Gastroesophageal sphincter (tissue), 4 donors: ENCODE measurements at regions not wholly inside any gene's neighbourhood (a gene's known extent, or its start where the extent isn't known, plus 50 kb on each side); places are given as distances from the start of the nearest gene placed in this dataset.

ENCODE experiments used
- ATAC-seq: fragments of 150-250 bp; one replicate; pipeline ENCODE4 v1.9.1; 2016; ENCODE audit warnings: mild to moderate bottlenecking, moderate library complexity
- H3K27ac ChIP-seq, 4 donors: fragments of 200-600 bp; sonication (generic) in 3 of 4; 1 replicate in 3 of 4; 2 replicates in 1 of 4; pipeline ENCODE4 v1.5.1; 2016 to 2019
- H3K27me3 ChIP-seq: fragments of 200-600 bp; sonication (generic); one replicate; pipeline ENCODE4 v1.5.1; 2019
- H3K36me3 ChIP-seq, 2 donors: fragments of 200-600 bp; sonication (generic); one replicate each; pipeline ENCODE4 v1.5.1; 2019; ENCODE audit warnings: control low read depth in 1 of 2
- H3K4me1 ChIP-seq, 3 donors: fragments of 200-600 bp; sonication (generic); 1 replicate in 2 of 3; 2 replicates in 1 of 3; pipeline ENCODE4 v1.5.1; 2016 to 2019; ENCODE audit warnings: control low read depth in 2 of 3
- H3K4me3 ChIP-seq, 2 donors: fragments of 200-600 bp; sonication (generic); one replicate each; pipeline ENCODE4 v1.5.1; 2019; ENCODE audit warnings: mild to moderate bottlenecking in 1 of 2, moderate library complexity in 1 of 2
- H3K9me3 ChIP-seq, 3 donors: fragments of 200-600 bp; sonication (generic); one replicate each; pipeline ENCODE4 v1.5.1; 2017 to 2019; ENCODE audit warnings: control low read depth in 2 of 3
- EP300 ChIP-seq: sonication (generic); formaldehyde crosslinking; IDR thresholded peaks from one replicate; pipeline ENCODE4 v1.6.1; 2017; ENCODE audit warnings: antibody characterized with exemption, mild to moderate bottlenecking
- POLR2A ChIP-seq, 2 donors: fragments of 450-650 bp; IDR thresholded peaks; one replicate each; pipeline ENCODE4 v1.6.1; 2017; ENCODE audit warnings: antibody characterized with exemption in 2 of 2, mild to moderate bottlenecking in 2 of 2, moderate library complexity in 1 of 2
- POLR2AphosphoS5 ChIP-seq: sonication (generic); formaldehyde crosslinking; IDR thresholded peaks from one replicate; pipeline ENCODE4 v1.6.1; 2017; ENCODE audit warnings: antibody characterized with exemption
- WGBS, 2 donors: methylation state at CpG; one replicate each; pipeline ENCODE4 v1.1.5; 2018; ENCODE audit warnings: low coverage in 1 of 2; 5-methylcytosine and 5-hydroxymethylcytosine counted together
- TF ChIP-seq, protein P1 (sequence below), 4 experiments: fragments of 200-600 bp in 2 of 4; fragments of 450-650 bp in 2 of 4; sonication (generic) in 1 of 4; IDR thresholded peaks; one replicate each; pipeline ENCODE4 v1.5.1; 2017 to 2019; ENCODE audit warnings: antibody characterized with exemption in 4 of 4, mild to moderate bottlenecking in 2 of 4, moderate library complexity in 2 of 4

DNA sequence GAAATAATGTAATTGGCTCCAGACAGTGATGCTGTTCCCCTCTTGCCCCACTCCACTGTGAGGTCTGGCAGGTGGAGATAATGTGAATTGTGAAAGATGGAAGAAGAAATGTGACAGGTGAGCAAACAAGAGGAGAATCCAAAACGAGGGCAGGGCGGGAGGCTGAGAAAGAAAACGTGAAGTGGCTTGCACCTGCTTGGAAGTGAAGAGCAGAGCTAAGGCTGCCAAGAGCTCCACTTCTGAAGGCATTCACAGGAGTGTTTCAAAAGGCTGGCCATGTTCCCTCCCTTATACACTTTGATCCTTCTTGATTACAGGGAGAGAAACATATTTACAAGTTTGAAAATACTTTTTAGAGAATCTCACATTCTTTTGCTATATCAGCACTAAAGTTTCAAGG lies 359.4 kb downstream of the EPHA7 start:
- H3K9me3 ChIP-seq: no peaks in the 10 kb centered on the region
- H3K4me3 ChIP-seq: no peak overlapping the region
- 43 to 50% methylated on average over 3 of the region's 3 CpGs for WGBS, 2 donors
- TF ChIP-seq POLR2AphosphoS5 (no peak), POLR2A (IDR thresholded peaks at IDR 0.05) (no peak), EP300 (no peak)
- TF ChIP-seq, protein P1, sequence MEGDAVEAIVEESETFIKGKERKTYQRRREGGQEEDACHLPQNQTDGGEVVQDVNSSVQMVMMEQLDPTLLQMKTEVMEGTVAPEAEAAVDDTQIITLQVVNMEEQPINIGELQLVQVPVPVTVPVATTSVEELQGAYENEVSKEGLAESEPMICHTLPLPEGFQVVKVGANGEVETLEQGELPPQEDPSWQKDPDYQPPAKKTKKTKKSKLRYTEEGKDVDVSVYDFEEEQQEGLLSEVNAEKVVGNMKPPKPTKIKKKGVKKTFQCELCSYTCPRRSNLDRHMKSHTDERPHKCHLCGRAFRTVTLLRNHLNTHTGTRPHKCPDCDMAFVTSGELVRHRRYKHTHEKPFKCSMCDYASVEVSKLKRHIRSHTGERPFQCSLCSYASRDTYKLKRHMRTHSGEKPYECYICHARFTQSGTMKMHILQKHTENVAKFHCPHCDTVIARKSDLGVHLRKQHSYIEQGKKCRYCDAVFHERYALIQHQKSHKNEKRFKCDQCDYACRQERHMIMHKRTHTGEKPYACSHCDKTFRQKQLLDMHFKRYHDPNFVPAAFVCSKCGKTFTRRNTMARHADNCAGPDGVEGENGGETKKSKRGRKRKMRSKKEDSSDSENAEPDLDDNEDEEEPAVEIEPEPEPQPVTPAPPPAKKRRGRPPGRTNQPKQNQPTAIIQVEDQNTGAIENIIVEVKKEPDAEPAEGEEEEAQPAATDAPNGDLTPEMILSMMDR (IDR thresholded peaks at IDR 0.05): no peak
- ATAC-seq: no peak
- no peak overlapping the region for H3K27ac ChIP-seq
- H3K4me1 ChIP-seq: no peaks in the 10 kb centered on the region
- H3K27me3 ChIP-seq: no peaks in the 10 kb centered on the region
- H3K36me3 ChIP-seq: no peaks in the 10 kb centered on the region

DNA sequence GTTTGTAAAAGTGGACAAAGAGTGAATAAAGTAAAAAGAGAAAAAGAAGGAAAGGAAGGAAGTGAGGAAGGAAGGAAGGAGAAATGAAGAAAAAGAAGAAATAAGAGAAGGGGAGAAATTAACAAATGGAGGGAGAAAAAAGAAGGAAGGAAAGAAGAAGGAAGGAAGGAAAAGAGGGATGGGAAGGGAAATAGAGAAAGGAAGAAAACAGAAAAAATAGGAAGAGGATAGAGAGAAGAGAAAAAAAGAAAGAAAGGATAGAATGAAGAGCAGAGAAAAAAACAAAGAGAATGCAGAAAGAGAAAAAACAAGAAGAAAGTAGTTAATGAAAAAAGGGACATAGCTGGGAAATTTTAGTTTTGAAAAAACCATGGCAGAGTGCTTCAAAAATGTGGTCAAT lies 361.8 kb downstream of the EPHA7 start:
- TF ChIP-seq EP300 (no peak), POLR2A (IDR thresholded peaks at IDR 0.05) (no peak), POLR2AphosphoS5 (no peak)
- TF ChIP-seq, protein P1 (IDR thresholded peaks at IDR 0.05): no peak
- Histone ChIP-seq H3K4me3 (no peak overlapping the region), H3K4me1 (no peaks in the 10 kb centered on the region), H3K9me3 (no peaks in the 10 kb centered on the region), H3K27me3 (no peaks in the 10 kb centered on the region), H3K36me3 (no peaks in the 10 kb centered on the region), H3K27ac (no peak overlapping the region)
- ATAC-seq: no peak

DNA sequence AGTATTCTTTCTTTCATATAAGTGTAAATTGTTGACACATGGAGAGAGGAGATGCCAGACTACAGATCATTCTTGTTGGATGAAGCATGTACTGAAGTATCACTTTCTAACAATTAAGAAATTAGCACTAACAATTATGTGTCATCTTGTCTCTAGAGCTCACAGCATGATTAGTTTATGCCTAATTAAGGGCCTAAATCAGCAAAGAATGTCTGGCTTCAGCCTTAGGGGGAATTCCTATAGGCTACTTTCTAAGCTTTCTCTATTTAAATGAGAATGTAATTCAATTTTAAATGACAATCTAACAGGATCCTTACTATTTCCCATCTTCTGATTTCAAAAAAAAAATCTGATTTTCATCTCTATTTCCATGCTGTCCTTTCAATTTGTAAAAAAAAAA lies 371.0 kb downstream of the EPHA7 start:
- Histone ChIP-seq H3K27ac (no peak overlapping the region), H3K27me3 (no peaks in the 10 kb centered on the region), H3K9me3 (no peaks in the 10 kb centered on the region), H3K4me1 (no peaks in the 10 kb centered on the region), H3K4me3 (no peak overlapping the region), H3K36me3 (no peaks in the 10 kb centered on the region)
- no peak for TF ChIP-seq POLR2AphosphoS5
- no peak for TF ChIP-seq EP300
- no peak for TF ChIP-seq POLR2A (IDR thresholded peaks at IDR 0.05)
- TF ChIP-seq, protein P1 (IDR thresholded peaks at IDR 0.05): no peak
- no peak for ATAC-seq

DNA sequence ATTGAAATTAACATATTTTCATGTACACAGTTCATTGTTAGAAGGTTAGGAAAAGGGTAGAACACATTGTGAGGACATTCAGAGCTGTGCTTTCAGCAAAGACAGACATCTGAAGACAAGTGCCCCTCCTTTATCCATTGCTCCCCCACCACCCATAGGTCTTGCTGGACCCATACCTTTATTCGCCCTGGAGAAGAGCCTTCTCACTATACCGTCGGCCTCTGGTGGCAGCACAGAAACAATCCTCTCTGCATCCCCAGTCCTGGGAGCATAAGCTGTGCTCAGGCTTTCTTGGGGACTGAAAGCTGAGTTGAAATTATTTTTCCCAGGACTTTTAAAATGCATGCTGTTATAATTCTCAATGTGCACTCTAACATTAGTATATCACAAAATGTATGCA lies 372.3 kb downstream of the EPHA7 start:
- H3K36me3 ChIP-seq: no peaks in the 10 kb centered on the region
- TF ChIP-seq EP300 (no peak), POLR2AphosphoS5 (no peak), POLR2A (IDR thresholded peaks at IDR 0.05) (no peak)
- TF ChIP-seq, protein P1 (IDR thresholded peaks at IDR 0.05): no peak
- H3K9me3 ChIP-seq: no peaks in the 10 kb centered on the region
- no peaks in the 10 kb centered on the region for H3K4me1 ChIP-seq
- H3K4me3 ChIP-seq: no peak overlapping the region
- H3K27me3 ChIP-seq: no peaks in the 10 kb centered on the region
- no peak for ATAC-seq
- no peak overlapping the region for H3K27ac ChIP-seq
- WGBS, 2 donors: 79% methylated on average over 3 of the region's 3 CpGs; no CpG with 5 or more reads in 1 of the 2 donors

DNA sequence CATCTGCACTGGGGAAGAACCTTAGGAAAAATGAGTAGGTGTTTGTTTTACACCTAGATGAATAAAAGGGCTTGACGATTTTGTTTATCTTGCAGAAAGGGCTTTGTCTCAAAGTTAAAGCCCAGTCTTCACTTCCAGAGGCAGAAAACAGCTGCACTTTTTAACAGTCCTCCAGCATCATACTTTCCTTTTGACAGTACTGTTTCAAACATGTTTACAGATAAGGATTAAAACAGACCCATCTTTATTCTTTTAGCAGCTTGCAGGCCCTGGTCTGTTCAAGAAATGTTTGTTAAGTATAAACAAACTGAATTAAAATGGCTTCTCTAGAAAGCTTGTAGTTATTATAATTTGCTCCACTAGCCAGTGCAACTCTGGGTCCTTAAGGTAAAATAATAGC lies 374.2 kb downstream of the EPHA7 start:
- Histone ChIP-seq H3K4me1 (no peaks in the 10 kb centered on the region), H3K27ac (no peak overlapping the region), H3K4me3 (no peak overlapping the region), H3K27me3 (no peaks in the 10 kb centered on the region), H3K36me3 (no peaks in the 10 kb centered on the region), H3K9me3 (no peaks in the 10 kb centered on the region)
- TF ChIP-seq POLR2A (IDR thresholded peaks at IDR 0.05) (no peak), EP300 (no peak), POLR2AphosphoS5 (no peak)
- TF ChIP-seq, protein P1 (IDR thresholded peaks at IDR 0.05): no peak
- ATAC-seq: no peak
- 0 to 10% methylated on average over 1 of the region's 1 CpG for WGBS, 2 donors
